ENCODE measurements at regions not wholly inside any gene's neighbourhood (a gene's known extent, or its start where the extent isn't known, plus 50 kb on each side); places are given as distances from the start of the nearest gene placed in this dataset.
"Not testable (repeated sequence)": the region's sequence is repeated elsewhere in the genome, so short reads cannot be mapped to it uniquely, and the experiment has no call there.

- no peak for DNase-seq (ENCODE audit: low spot score)
Observed at GRCh38 chr1:199529324-199529723, 498.2 kb upstream of the NR5A2 start.

- not testable (repeated sequence) for DNase-seq (ENCODE audit: low spot score)
Observed at GRCh38 chr1:199533361-199533760, 494.1 kb upstream of the NR5A2 start.

GRCh38 chr1:199545780-199546179 lies 481.7 kb upstream of the NR5A2 start:
- DNase-seq (ENCODE audit: low spot score), result no peak

GRCh38 chr1:199546323-199546722 lies 481.2 kb upstream of the NR5A2 start:
- DNase-seq (ENCODE audit: low spot score), result peak; percentile 9

- no peak for DNase-seq (ENCODE audit: low spot score)
Observed at GRCh38 chr1:199549421-199549820, 478.1 kb upstream of the NR5A2 start.

- no peak for DNase-seq (ENCODE audit: low spot score)
Observed at GRCh38 chr1:199550199-199551065, 477.1 kb upstream of the NR5A2 start.

- peak; percentile 29 for DNase-seq (ENCODE audit: low spot score)
Observed at GRCh38 chr1:199551967-199552565, 475.4 kb upstream of the NR5A2 start.

- DNase-seq (ENCODE audit: low spot score), result no peak
Observed at GRCh38 chr1:199553104-199553503, 474.4 kb upstream of the NR5A2 start.

GRCh38 chr1:199561334-199561733 lies 466.2 kb upstream of the NR5A2 start:
- no peak for DNase-seq (ENCODE audit: low spot score)

GRCh38 chr1:199573047-199573446 lies 454.5 kb upstream of the NR5A2 start:
- DNase-seq (ENCODE audit: low spot score), result no peak

GRCh38 chr1:199574950-199575349 lies 452.6 kb upstream of the NR5A2 start:
- no peak for DNase-seq (ENCODE audit: low spot score)

- no peak for DNase-seq (ENCODE audit: low spot score)
Observed at GRCh38 chr1:199580300-199580699, 447.2 kb upstream of the NR5A2 start.

- no peak for DNase-seq (ENCODE audit: low spot score)
Observed at GRCh38 chr1:199585392-199585791, 442.1 kb upstream of the NR5A2 start.

- no peak for DNase-seq (ENCODE audit: low spot score)
Observed at GRCh38 chr1:199590708-199591107, 436.8 kb upstream of the NR5A2 start.

GRCh38 chr1:199591468-199591867 lies 436.0 kb upstream of the NR5A2 start:
- no peak for DNase-seq (ENCODE audit: low spot score)

GRCh38 chr1:199593475-199593874 lies 434.0 kb upstream of the NR5A2 start:
- DNase-seq (ENCODE audit: low spot score), result no peak

- DNase-seq (ENCODE audit: low spot score), result not testable (repeated sequence)
Observed at GRCh38 chr1:199596448-199596847, 431.1 kb upstream of the NR5A2 start.

- no peak for DNase-seq (ENCODE audit: low spot score)
Observed at GRCh38 chr1:199597152-199597551, 430.4 kb upstream of the NR5A2 start.

- no peak for DNase-seq (ENCODE audit: low spot score)
Observed at GRCh38 chr1:199608414-199608813, 419.1 kb upstream of the NR5A2 start.

- peak; percentile 2 for DNase-seq (ENCODE audit: low spot score)
Observed at GRCh38 chr1:199612976-199613774, 414.3 kb upstream of the NR5A2 start.

- DNase-seq (ENCODE audit: low spot score), result no peak
Observed at GRCh38 chr1:199616947-199617346, 410.6 kb upstream of the NR5A2 start.

- no peak for DNase-seq (ENCODE audit: low spot score)
Observed at GRCh38 chr1:199619223-199619622, 408.3 kb upstream of the NR5A2 start.

GRCh38 chr1:199626228-199626627 lies 401.3 kb upstream of the NR5A2 start:
- not testable (repeated sequence) for DNase-seq (ENCODE audit: low spot score)
